AG09319 (cell line): ENCODE measurements at regions not wholly inside any gene's neighbourhood (a gene's known extent, or its start where the extent isn't known, plus 50 kb on each side); places are given as distances from the start of the nearest gene placed in this dataset.
"Not testable (repeated sequence)": the region's sequence is repeated elsewhere in the genome, so short reads cannot be mapped to it uniquely, and the experiment has no call there.

Experiments used
- DNase-seq: peaks from one replicate; pipeline ENCODE4 v3.0.0-alpha.2; 2010; ENCODE audit warnings: low read depth; ENCODE audit errors: extremely low read depth
- TF ChIP-seq, protein P1 (sequence below): IDR thresholded peaks from 2 replicates; pipeline ENCODE4 v1.5.1; 2011; ENCODE audit warnings: low read depth, mild to moderate bottlenecking, inconsistent platforms, low read length, moderate library complexity

DNA sequence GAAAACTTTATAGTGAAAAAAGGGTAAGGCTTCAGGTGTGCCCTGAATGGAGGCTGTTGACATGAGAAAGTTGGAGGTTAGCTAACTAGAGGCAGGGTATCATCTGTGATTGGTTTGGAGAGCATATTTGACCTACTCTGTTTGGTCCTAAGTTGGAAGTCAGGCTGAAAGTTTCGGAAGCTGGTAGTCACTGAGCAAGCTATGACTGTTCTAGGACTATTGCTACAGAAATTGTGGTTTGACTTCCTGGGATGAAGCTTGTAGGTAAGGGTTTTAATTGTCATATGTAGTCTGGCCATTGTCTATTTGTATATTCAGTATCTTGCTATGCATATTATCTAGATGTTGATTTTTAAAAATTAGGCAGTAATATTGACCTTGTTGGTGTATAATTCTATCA, 565.0 kb downstream of the TMEM135 start:
- TF ChIP-seq, protein P1, sequence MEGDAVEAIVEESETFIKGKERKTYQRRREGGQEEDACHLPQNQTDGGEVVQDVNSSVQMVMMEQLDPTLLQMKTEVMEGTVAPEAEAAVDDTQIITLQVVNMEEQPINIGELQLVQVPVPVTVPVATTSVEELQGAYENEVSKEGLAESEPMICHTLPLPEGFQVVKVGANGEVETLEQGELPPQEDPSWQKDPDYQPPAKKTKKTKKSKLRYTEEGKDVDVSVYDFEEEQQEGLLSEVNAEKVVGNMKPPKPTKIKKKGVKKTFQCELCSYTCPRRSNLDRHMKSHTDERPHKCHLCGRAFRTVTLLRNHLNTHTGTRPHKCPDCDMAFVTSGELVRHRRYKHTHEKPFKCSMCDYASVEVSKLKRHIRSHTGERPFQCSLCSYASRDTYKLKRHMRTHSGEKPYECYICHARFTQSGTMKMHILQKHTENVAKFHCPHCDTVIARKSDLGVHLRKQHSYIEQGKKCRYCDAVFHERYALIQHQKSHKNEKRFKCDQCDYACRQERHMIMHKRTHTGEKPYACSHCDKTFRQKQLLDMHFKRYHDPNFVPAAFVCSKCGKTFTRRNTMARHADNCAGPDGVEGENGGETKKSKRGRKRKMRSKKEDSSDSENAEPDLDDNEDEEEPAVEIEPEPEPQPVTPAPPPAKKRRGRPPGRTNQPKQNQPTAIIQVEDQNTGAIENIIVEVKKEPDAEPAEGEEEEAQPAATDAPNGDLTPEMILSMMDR = no peak
- DNase-seq = no peak

DNA sequence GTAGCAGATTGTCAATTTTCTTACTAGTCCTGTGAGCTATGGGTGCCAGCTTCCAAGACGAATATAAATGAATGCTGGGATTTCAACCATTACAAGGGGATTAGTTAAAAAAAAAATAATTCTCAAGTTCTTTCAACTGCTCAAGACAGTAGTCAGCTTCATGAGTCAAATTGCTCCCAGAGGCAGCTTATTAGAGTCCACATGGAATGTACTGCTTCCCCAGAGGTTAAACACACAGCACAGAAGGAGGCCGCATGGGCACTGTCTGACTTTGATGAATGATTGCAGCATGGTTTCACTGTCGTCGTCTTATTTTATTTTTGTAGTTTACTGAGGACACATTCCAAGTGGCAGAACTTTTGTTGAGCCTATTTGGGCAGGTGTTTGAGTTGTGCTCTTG, 563.2 kb downstream of the TMEM135 start:
- TF ChIP-seq, protein P1 = no peak
- no peak for DNase-seq

GRCh38 chr11:87597725-87598124, 560.0 kb downstream of the TMEM135 start:
- TF ChIP-seq, protein P1 = no peak
- no peak for DNase-seq

- DNase-seq = no peak
Measured at GRCh38 chr11:87596176-87596575, 558.4 kb downstream of the TMEM135 start.

DNA sequence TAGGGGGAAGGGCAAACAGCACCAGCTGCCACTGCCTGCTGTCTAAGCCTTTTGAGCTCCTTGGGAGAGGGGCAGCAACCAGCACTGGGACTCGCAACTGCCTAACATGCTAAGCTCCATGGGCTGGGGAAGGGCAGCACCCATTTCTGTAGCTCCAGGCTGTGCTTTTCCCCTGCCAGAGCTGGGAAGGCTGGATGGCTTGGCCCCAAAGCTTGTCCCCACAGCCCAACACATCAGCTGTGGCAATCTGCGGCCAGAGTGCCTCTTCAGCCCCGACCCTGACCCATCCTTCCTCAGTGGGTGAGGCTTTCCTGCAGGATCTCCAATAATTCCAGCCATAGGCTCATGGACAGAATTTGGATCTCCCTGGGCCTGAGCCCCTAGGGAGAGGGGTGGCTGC, 551.3 kb downstream of the TMEM135 start:
- DNase-seq = no peak
- TF ChIP-seq, protein P1 = no peak

More at GRCh38 chr11:87596176-87596575, 558.4 kb downstream of the TMEM135 start:
- TF ChIP-seq, protein P1 = no peak

DNA sequence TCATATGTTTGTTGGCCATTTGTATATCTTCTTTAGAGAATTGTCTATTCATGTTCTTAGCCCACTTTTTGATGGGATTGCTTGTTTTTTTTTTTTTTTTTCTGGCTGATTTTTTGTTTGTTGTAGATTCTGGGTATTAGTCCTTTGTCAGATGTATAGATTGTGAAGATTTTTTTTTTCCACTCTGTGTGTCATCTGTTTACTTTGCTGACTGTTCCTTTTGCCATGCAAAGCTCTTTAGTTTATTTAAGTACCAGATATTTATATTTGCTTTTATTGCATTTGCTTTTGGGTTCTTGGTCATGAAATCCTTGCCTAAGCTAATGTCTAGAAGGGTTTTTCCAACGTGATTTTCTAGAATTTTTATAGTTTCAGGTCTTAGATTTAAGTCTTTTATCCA, 547.9 kb downstream of the TMEM135 start:
- DNase-seq = not testable (repeated sequence)

- TF ChIP-seq, protein P1 = no peak
- no peak for DNase-seq
Measured at GRCh38 chr11:87583931-87584330, 546.2 kb downstream of the TMEM135 start.

DNA sequence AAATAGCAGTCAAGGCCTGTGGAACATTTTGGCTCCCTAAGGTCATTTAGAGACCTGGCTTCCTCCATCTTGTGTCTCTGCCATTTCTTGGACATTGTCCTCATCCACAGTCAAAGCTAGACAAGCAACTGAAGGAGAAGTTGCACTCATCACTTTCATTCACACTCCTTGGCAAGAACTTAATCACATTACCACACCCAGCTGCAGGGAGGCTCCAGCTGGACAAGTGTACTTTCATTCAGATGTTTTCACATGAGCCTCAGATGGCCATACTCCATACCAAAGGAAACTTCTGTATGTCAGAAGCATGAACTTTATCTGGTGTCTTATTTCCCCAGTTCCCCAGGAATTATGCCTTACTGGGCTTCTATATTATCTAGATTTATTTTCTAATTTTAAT, 537.4 kb downstream of the TMEM135 start:
- TF ChIP-seq, protein P1 = no peak

More for the DNA sequence above, 537.4 kb downstream of the TMEM135 start:
- DNase-seq = no peak
